RWPE2 (cell line): ENCODE measurements at regions not wholly inside any gene's neighbourhood (a gene's known extent, or its start where the extent isn't known, plus 50 kb on each side); places are given as distances from the start of the nearest gene placed in this dataset.

Source experiments
- ATAC-seq: fragments of 200-7000 bp; cut with Tn5 transposase; 3 replicates; pipeline ENCODE4 v1.9.1; 2021; ENCODE audit warnings: low read depth
- DNase-seq: peaks from one replicate; pipeline ENCODE4 v3.0.0-alpha.2; 2020; ENCODE audit warnings: low spot score
- H3K27ac ChIP-seq: fragments of 450-650 bp; 2 replicates; pipeline ENCODE4 v1.5.1; 2017; ENCODE audit warnings: mild to moderate bottlenecking; ENCODE audit not compliant: poor library complexity, severe bottlenecking
- H3K27me3 ChIP-seq: fragments of 250-450 bp; sonication (Bioruptor Pico); 2 replicates; pipeline ENCODE4 v1.5.1; 2021; ENCODE audit warnings: mild to moderate bottlenecking, moderate library complexity; ENCODE audit not compliant: insufficient read depth, poor library complexity, severe bottlenecking
- H3K36me3 ChIP-seq: fragments of 250-450 bp; sonication (Bioruptor Pico); 2 replicates; pipeline ENCODE4 v1.5.1; 2020; ENCODE audit warnings: low read depth, mild to moderate bottlenecking, moderate library complexity
- H3K4me1 ChIP-seq: fragments of 250-450 bp; sonication (Bioruptor Pico); 2 replicates; pipeline ENCODE4 v1.5.1; 2021; ENCODE audit warnings: mild to moderate bottlenecking, moderate library complexity; ENCODE audit not compliant: insufficient read depth, poor library complexity, severe bottlenecking
- H3K4me3 ChIP-seq: fragments of 250-450 bp; sonication (Bioruptor Pico); 2 replicates; pipeline ENCODE4 v1.5.1; 2021; ENCODE audit warnings: mild to moderate bottlenecking, moderate library complexity; ENCODE audit not compliant: severe bottlenecking
- H3K9me3 ChIP-seq: fragments of 250-450 bp; sonication (Bioruptor Pico); 2 replicates; pipeline ENCODE4 v1.5.1; 2021; ENCODE audit warnings: mild to moderate bottlenecking, moderate library complexity; ENCODE audit not compliant: severe bottlenecking
- TF ChIP-seq, protein P1 (sequence below): fragments of 450-650 bp; IDR thresholded peaks from one replicate; pipeline ENCODE4 v1.5.1; 2017; ENCODE audit warnings: mild to moderate bottlenecking, moderate library complexity; ENCODE audit not compliant: poor library complexity, severe bottlenecking

DNA sequence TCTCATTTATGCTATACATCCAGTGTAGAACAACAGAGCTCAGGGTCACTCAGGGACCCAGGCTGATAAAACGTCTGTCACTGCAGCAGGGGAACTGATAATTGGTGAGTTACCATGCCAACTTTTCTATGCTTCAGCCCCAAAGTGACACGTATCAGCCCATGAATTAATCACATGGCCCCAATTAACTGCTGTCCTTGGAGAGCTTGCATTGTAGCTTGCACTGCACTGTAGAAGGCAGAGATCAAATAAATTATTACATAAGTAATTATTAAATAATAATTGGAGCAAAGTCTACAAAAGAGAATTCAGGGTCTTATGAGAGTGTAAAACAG, 144.6 kb downstream of the SUDS3 start:
- Histone ChIP-seq H3K4me3 (no peak overlapping the region), H3K9me3 (no peaks in the 10 kb centered on the region), H3K4me1 (no peaks in the 10 kb centered on the region), H3K27ac (no peak overlapping the region), H3K36me3 (no peaks in the 10 kb centered on the region), H3K27me3 (no peaks in the 10 kb centered on the region)
- DNase-seq (no peak), ATAC-seq (no peak)
- TF ChIP-seq, protein P1, sequence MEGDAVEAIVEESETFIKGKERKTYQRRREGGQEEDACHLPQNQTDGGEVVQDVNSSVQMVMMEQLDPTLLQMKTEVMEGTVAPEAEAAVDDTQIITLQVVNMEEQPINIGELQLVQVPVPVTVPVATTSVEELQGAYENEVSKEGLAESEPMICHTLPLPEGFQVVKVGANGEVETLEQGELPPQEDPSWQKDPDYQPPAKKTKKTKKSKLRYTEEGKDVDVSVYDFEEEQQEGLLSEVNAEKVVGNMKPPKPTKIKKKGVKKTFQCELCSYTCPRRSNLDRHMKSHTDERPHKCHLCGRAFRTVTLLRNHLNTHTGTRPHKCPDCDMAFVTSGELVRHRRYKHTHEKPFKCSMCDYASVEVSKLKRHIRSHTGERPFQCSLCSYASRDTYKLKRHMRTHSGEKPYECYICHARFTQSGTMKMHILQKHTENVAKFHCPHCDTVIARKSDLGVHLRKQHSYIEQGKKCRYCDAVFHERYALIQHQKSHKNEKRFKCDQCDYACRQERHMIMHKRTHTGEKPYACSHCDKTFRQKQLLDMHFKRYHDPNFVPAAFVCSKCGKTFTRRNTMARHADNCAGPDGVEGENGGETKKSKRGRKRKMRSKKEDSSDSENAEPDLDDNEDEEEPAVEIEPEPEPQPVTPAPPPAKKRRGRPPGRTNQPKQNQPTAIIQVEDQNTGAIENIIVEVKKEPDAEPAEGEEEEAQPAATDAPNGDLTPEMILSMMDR = no peak

DNA sequence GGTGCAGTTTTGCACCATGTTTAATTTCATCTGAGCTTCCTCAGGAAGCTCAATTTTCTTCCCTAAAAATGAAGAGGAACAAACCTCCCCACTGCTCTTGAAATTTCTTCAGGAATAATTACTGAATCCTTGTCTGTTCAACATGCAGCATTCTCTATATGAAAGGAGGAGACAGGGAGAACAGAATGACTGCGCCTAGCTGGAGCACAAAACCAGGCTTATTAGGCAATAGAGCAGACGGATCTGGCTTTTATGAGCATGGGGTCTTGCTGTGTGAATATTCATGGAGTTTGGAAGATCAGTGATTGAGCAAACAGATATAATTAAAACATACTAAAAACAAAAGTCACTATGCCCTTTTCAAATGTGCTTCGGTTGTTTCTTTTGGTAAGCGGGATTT, 148.1 kb downstream of the SUDS3 start:
- ATAC-seq (no peak), DNase-seq (no peak)
- Histone ChIP-seq H3K4me1 (no peaks in the 10 kb centered on the region), H3K27ac (no peak overlapping the region), H3K36me3 (no peaks in the 10 kb centered on the region), H3K4me3 (no peak overlapping the region), H3K9me3 (peaks cover 2% of the 10 kb centered on the region), H3K27me3 (no peaks in the 10 kb centered on the region)
- TF ChIP-seq, protein P1 = no peak

DNA sequence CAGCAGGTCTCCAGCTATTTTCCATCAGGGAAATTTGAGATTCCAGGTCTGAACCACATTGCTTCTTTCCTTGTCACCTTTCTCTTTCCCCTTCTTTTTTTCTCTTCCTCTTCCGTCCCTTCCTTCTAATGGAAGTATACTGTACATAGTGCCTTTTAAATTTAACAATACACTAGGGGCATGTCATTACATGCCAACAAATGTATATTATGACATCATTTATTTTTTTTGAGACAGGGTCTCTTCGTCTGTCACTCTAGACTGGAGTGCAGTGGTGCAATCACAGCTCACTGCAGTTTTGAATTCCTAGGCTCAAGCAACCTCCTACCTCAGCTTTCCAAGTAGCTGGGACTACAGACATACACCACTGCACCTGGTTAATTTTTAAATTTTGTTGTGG, 148.9 kb downstream of the SUDS3 start:
- Histone ChIP-seq H3K4me1 (no peaks in the 10 kb centered on the region), H3K36me3 (no peaks in the 10 kb centered on the region), H3K9me3 (peaks cover 2% of the 10 kb centered on the region), H3K4me3 (no peak overlapping the region), H3K27me3 (no peaks in the 10 kb centered on the region), H3K27ac (no peak overlapping the region)
- DNase-seq (no peak), ATAC-seq (no peak)
- TF ChIP-seq, protein P1 = no peak

DNA sequence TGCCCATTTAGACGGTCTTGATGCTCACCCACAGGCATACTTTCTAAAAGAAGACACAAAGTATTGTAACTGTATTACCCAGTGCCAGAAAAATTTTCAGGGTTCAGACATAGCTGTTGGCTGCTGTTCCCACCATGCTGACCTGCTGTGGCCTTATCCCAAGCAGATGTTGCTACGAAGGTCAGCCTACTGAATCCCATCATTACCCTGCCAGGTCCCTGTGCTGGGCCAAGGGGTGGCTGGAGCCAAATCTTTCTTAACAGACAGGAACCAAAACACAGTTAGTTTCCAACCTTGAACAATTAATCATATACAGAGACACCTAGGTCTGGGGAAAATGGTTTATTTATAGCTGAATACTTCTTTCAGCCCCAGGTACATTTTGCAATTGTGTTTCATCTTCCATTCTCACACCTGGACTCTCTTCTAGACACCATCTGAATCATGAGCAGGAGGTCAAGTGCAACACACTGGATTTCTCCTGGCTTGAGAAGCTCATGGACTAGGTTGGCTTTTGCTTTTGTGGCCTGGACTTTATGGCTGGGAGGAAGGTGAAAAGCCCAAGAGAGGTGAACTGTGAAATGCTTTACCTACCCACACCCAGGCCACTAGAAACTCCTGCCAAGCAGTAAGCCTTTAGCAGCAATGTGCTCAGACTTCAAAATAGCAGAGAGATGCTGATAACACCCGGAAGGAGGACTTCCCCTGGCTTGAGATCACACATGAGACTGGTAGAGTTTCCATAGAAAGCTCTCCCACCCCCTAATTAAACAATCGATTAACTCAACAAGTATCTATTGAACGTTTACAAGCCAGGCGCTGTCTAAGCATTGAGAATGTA, 150.1 kb downstream of the SUDS3 start:
- no peaks in the 10 kb centered on the region for H3K36me3 ChIP-seq
- H3K4me3 ChIP-seq = no peak overlapping the region
- H3K27ac ChIP-seq = no peak overlapping the region
- DNase-seq = no peak
- no peak for ATAC-seq
- no peaks in the 10 kb centered on the region for H3K27me3 ChIP-seq
- no peaks in the 10 kb centered on the region for H3K4me1 ChIP-seq
- peaks cover 2% of the 10 kb centered on the region for H3K9me3 ChIP-seq
- TF ChIP-seq, protein P1 = no peak

DNA sequence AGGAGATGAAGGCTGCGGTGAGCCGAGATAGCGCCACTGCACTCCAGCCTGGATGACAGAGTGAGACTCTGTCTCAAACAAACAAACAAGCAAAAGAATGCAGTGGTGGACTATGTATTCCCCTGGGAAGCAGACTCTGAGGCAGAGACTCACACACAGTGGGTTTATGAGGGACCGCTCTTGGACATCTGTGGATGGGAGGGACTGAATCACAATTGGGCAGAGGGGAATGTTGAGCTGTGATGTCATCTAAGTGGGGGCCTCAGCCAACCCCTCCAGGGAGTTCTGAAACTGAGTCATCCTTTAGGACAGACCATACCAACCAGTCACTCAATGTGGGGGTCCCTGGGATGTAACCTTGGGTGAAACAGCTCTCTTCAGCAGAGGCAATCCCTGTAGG, 151.0 kb downstream of the SUDS3 start:
- DNase-seq = no peak
- H3K4me3 ChIP-seq = no peak overlapping the region
- no peaks in the 10 kb centered on the region for H3K27me3 ChIP-seq
- TF ChIP-seq, protein P1 = no peak
- no peak overlapping the region for H3K27ac ChIP-seq
- H3K9me3 ChIP-seq = peaks cover 2% of the 10 kb centered on the region
- no peaks in the 10 kb centered on the region for H3K36me3 ChIP-seq
- H3K4me1 ChIP-seq = no peaks in the 10 kb centered on the region
- ATAC-seq = no peak
